HepG2 (cell line): ENCODE measurements at regions not wholly inside any gene's neighbourhood (a gene's known extent, or its start where the extent isn't known, plus 50 kb on each side); places are given as distances from the start of the nearest gene placed in this dataset.

ENCODE experiments used
- RXRA ChIP-seq: sonication (generic); formaldehyde crosslinking; IDR thresholded peaks from 2 replicates; pipeline ENCODE4 v1.5.1; 2020; ENCODE audit warnings: missing genetic modification reagents
- ZNF253 ChIP-seq: sonication (generic); formaldehyde crosslinking; IDR thresholded peaks from 2 replicates; pipeline ENCODE4 v1.8.0; 2022; ENCODE audit warnings: mild to moderate bottlenecking, missing genetic modification reagents, borderline replicate concordance
- ZNF775 ChIP-seq: sonication (generic); formaldehyde crosslinking; IDR thresholded peaks from 2 replicates; pipeline ENCODE4 v1.4.0; 2020; ENCODE audit warnings: missing genetic modification reagents, mild to moderate bottlenecking, moderate library complexity, borderline replicate concordance
- ZNF792 ChIP-seq: IDR thresholded peaks from 2 replicates; pipeline ENCODE4 v1.6.1; 2016
- ZNF839 ChIP-seq: sonication (generic); formaldehyde crosslinking; IDR thresholded peaks from 2 replicates; pipeline ENCODE4 v1.4.0; 2020; ENCODE audit warnings: missing genetic modification reagents, mild to moderate bottlenecking, borderline replicate concordance
- TF ChIP-seq, protein P1 (sequence below): sonication (generic); formaldehyde crosslinking; IDR thresholded peaks from 2 replicates; pipeline ENCODE4 v1.4.0; 2020; ENCODE audit warnings: missing genetic modification reagents
- TF ChIP-seq, protein P2 (sequence below): sonication (generic); formaldehyde crosslinking; IDR thresholded peaks from 2 replicates; pipeline ENCODE4 v1.4.0; 2020; ENCODE audit warnings: missing genetic modification reagents
- TF ChIP-seq, protein P3 (sequence below): sonication (generic); formaldehyde crosslinking; IDR thresholded peaks from 2 replicates; pipeline ENCODE4 v1.8.1; 2022; ENCODE audit warnings: mild to moderate bottlenecking, missing genetic modification reagents
- TF ChIP-seq, protein P4 (sequence below): sonication (generic); formaldehyde crosslinking; IDR thresholded peaks from 2 replicates; pipeline ENCODE4 v1.4.0; 2020; ENCODE audit warnings: missing genetic modification reagents

DNA sequence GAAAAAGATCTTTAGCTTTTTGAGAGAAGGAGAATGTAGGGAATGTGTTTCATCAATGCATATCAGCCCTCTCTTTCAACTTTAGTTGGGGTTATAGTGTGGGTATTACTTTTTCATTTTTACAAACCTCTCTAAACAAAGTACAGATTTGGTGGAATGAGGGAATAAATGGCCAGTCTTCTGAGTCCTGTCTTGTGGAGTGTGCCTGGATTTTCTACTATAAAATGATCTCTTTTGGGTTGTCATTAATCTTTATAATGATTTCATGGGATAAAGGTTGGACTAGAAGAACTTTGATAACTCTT lies 209.3 kb downstream of the RNF144B start:
- TF ChIP-seq, protein P1, sequence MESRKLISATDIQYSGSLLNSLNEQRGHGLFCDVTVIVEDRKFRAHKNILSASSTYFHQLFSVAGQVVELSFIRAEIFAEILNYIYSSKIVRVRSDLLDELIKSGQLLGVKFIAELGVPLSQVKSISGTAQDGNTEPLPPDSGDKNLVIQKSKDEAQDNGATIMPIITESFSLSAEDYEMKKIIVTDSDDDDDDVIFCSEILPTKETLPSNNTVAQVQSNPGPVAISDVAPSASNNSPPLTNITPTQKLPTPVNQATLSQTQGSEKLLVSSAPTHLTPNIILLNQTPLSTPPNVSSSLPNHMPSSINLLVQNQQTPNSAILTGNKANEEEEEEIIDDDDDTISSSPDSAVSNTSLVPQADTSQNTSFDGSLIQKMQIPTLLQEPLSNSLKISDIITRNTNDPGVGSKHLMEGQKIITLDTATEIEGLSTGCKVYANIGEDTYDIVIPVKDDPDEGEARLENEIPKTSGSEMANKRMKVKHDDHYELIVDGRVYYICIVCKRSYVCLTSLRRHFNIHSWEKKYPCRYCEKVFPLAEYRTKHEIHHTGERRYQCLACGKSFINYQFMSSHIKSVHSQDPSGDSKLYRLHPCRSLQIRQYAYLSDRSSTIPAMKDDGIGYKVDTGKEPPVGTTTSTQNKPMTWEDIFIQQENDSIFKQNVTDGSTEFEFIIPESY (CRISPR knock-in tag) = no peak
- no peak for TF ChIP-seq ZNF792 (CRISPR knock-in tag)
- TF ChIP-seq, protein P2, sequence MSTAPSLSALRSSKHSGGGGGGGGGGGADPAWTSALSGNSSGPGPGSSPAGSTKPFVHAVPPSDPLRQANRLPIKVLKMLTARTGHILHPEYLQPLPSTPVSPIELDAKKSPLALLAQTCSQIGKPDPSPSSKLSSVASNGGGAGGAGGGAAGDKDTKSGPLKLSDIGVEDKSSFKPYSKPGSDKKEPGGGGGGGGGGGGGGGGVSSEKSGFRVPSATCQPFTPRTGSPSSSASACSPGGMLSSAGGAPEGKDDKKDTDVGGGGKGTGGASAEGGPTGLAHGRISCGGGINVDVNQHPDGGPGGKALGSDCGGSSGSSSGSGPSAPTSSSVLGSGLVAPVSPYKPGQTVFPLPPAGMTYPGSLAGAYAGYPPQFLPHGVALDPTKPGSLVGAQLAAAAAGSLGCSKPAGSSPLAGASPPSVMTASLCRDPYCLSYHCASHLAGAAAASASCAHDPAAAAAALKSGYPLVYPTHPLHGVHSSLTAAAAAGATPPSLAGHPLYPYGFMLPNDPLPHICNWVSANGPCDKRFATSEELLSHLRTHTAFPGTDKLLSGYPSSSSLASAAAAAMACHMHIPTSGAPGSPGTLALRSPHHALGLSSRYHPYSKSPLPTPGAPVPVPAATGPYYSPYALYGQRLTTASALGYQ (CRISPR knock-in tag) = no peak
- TF ChIP-seq, protein P3, sequence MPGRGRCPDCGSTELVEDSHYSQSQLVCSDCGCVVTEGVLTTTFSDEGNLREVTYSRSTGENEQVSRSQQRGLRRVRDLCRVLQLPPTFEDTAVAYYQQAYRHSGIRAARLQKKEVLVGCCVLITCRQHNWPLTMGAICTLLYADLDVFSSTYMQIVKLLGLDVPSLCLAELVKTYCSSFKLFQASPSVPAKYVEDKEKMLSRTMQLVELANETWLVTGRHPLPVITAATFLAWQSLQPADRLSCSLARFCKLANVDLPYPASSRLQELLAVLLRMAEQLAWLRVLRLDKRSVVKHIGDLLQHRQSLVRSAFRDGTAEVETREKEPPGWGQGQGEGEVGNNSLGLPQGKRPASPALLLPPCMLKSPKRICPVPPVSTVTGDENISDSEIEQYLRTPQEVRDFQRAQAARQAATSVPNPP (CRISPR knock-in tag) = no peak
- TF ChIP-seq, protein P4, sequence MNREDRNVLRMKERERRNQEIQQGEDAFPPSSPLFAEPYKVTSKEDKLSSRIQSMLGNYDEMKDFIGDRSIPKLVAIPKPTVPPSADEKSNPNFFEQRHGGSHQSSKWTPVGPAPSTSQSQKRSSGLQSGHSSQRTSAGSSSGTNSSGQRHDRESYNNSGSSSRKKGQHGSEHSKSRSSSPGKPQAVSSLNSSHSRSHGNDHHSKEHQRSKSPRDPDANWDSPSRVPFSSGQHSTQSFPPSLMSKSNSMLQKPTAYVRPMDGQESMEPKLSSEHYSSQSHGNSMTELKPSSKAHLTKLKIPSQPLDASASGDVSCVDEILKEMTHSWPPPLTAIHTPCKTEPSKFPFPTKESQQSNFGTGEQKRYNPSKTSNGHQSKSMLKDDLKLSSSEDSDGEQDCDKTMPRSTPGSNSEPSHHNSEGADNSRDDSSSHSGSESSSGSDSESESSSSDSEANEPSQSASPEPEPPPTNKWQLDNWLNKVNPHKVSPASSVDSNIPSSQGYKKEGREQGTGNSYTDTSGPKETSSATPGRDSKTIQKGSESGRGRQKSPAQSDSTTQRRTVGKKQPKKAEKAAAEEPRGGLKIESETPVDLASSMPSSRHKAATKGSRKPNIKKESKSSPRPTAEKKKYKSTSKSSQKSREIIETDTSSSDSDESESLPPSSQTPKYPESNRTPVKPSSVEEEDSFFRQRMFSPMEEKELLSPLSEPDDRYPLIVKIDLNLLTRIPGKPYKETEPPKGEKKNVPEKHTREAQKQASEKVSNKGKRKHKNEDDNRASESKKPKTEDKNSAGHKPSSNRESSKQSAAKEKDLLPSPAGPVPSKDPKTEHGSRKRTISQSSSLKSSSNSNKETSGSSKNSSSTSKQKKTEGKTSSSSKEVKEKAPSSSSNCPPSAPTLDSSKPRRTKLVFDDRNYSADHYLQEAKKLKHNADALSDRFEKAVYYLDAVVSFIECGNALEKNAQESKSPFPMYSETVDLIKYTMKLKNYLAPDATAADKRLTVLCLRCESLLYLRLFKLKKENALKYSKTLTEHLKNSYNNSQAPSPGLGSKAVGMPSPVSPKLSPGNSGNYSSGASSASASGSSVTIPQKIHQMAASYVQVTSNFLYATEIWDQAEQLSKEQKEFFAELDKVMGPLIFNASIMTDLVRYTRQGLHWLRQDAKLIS = no peak
- no peak for TF ChIP-seq ZNF839 (CRISPR knock-in tag)
- TF ChIP-seq ZNF253 = no peak
- TF ChIP-seq ZNF775 (CRISPR knock-in tag) = no peak
- no peak for TF ChIP-seq RXRA (CRISPR knock-in tag)
